GM18909 (cell line): ENCODE measurements at regions not wholly inside any gene's neighbourhood (a gene's known extent, or its start where the extent isn't known, plus 50 kb on each side); places are given as distances from the start of the nearest gene placed in this dataset.

ENCODE experiments used
- ATAC-seq: cut with Tn5 transposase; IDR thresholded peaks from one replicate; pipeline ENCODE4 v1.9.1; 2021; ENCODE audit warnings: mild to moderate bottlenecking; ENCODE audit not compliant: unreplicated experiment, poor library complexity

DNA sequence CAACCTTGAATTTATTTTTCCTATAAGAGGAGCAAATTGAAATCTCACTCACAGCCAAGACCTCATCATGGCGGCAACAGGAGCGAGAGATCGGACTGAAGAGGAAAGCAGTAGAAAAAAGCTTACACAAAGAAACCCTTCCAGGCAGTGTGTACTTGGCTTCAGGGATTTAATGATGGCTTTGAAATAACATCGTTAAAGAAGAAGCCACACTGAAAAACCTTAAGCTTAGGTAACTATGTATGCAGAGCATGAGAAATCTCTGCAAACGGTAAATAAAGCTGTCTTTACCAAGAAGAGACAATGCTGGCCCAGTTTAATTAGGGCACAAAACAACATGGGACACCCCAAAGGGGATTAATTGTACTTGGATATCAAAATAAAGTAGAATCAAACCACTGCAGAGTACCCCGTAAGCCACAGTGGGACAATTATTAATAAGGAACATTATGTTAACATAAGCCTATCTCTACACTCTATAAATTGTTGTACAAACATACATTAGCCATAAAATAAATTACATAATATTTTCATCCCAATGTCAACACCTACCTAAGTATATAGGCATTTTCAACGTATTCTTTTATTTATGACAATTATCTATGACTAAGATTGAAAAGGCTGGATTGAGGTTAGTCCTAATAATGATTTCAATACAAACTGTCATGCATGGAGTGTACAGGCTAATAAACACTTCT, 360.2 kb upstream of the CHRM3 start:
- no peak for ATAC-seq

DNA sequence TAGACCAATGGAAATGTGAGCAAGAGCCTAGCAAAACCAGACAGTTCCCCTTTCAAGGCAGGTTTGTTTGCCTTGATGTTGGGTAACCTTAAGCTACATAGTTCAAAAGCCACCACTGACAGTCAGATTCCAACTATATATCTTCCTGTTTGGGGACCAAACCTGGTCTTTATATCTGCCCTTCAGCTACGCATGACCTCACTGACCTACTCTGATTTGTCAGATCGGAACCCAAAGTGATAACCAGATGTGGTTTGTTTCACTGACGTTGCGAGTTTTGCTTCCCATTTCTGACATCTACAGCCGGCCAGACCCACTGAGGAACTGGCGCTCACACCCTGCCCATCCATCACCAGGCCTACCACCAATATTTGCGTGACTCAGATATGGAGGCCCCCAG, 361.1 kb upstream of the CHRM3 start:
- ATAC-seq: no peak

- ATAC-seq: no peak
These were observed 362.5 kb upstream of the CHRM3 start for GRCh38 chr1:239023732-239024360.

- no peak for ATAC-seq
These were observed 370.0 kb upstream of the CHRM3 start for GRCh38 chr1:239016337-239016736.

GRCh38 chr1:239011382-239011781, 375.0 kb upstream of the CHRM3 start:
- no peak for ATAC-seq

DNA sequence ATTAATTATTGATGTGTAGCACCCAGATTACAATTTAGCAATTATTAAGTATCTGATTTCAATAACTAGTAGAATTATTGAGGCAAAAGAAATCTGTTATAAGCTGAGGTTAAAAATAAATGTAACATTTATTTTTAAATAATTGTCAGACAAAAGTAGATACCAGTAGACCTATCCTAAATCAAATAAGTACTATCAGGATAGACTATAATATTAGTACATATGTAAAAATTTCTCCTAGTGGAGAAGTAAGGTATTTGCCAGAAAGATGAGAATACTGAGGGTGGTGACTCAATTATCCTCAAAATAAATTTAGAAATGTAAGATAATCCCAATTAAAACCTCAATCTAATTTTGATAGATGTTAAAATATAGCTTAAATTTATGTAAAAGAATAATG, 377.8 kb upstream of the CHRM3 start:
- no peak for ATAC-seq

- no peak for ATAC-seq
These were observed 380.1 kb upstream of the CHRM3 start for GRCh38 chr1:239006276-239006675.

- no peak for ATAC-seq
These were observed 386.4 kb upstream of the CHRM3 start for GRCh38 chr1:238999944-239000343.

GRCh38 chr1:238998577-238998976, 387.8 kb upstream of the CHRM3 start:
- ATAC-seq: no peak

GRCh38 chr1:238991765-238992495, 394.4 kb upstream of the CHRM3 start:
- ATAC-seq: no peak

- ATAC-seq: no peak
These were observed 401.1 kb upstream of the CHRM3 start for GRCh38 chr1:238985312-238985711.

DNA sequence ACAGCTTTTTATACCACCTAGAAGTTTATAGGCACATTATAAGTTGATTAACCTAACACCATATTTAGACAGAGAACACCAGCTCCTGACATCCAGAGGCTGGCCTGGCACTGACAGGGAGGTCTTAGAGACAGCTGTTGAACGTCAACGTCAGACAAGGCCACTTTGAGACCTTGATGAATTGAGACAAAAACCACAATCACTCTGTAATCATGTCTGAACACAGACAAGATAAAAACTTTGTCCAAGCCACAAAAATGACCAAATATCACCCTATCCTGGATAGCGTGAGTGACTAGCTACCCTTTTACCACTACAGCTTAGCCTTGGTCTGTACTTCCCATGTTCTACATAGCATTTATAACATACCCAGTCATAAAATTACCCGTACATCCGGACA, 403.6 kb upstream of the CHRM3 start:
- ATAC-seq: no peak

DNA sequence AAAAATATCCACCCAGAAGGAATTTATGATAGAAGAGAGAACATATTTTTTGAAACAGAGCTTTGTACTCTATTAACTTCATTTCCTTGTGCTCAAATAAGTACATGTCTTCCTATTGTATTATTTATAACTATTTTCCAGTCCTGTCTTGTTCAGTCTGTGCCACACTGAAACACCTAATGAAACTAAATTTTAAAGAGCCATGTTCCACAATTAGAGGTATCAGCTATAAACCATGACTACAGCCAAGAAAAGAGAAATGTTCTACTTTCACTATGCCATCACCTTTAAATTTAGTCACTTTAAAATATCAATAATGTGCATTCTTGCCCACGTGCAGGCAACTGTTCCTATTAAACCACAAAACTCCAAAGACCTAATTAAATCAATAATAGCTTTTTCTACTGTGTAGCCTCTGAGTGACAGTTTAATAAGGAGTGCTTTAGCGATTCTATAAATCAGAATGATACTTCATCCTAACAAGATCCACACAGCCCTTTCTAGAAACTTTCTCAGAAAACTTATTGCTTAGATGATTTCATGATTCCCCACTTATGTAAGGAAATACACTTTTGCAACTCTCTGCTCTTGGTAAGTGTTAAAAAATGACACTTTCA, 404.9 kb upstream of the CHRM3 start:
- ATAC-seq: no peak

GRCh38 chr1:238980053-238980452, 406.3 kb upstream of the CHRM3 start:
- no peak for ATAC-seq

DNA sequence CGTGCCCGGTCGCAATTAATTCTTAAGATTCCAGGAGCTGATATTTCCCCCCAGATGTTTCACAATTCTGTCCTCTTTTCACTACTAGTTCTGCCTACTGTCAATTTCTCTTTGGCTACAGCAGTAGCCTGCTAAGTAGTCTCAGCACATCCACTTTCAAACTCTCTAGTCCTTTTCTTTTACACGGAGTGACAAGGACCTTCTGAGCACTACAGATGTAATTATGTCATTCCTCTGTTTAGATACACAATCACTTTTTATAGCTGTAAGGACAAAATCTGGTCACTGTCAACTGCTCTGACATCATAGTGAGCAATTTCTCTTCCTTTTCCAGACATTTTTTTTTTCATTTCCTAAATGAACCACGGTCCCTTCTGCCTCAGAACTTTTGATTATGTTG, 421.7 kb upstream of the CHRM3 start:
- ATAC-seq: no peak

DNA sequence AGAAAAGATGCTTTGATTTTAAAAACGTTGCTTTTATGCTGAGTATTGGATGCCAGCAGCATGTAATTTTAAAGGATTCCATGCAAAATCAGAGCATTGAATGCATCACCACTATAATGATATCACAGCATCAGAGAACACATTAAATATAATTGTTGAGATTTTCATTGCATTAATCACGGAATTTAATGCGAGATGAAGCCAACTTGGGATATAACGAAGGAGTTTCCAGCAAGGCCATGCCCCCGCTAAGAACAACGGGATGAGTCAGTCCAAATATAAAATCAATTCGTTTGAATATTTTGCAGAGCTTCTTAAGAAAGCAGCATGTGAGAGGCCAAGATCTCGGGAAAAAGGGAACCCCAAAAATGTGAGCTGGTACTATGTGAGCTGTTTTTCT, 423.4 kb upstream of the CHRM3 start:
- ATAC-seq: no peak

DNA sequence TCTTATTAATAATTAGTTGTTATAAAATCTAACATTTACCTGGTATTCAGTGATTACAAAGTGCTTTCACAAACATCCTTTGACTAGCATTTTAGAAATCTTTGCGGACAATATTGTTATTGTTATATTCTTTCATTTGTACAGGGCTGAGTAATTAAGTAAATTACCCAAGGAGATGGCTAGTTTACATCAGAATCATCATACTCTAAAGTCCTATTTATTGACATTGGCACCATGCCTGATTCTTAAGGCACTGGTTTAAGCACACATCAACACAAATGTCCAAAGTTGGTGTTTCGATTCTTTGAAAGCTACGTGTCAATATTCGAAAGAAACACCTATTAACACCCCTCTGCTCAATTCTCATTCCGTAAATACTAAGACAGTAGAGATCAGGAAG, 424.6 kb upstream of the CHRM3 start:
- no peak for ATAC-seq

GRCh38 chr1:238960071-238960470, 426.3 kb upstream of the CHRM3 start:
- ATAC-seq: no peak

DNA sequence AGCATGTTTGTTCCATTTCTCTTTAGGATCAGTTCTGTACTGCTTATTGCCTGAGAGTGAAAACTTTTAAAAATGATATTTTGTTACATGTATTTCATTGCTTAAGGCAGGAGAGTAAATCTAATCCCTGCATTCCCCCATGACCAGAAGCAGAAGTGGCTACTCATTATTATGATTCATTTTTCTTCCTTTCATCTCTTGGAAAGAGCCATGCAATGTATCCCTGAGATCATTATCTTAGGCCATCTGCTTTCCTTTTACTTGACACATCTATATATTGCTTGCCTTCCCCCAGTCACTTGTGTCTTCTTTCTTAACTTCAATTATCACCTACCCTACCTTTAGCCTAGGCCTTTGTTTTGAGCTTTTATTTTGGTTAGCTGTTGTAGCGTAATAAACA, 430.4 kb upstream of the CHRM3 start:
- no peak for ATAC-seq

DNA sequence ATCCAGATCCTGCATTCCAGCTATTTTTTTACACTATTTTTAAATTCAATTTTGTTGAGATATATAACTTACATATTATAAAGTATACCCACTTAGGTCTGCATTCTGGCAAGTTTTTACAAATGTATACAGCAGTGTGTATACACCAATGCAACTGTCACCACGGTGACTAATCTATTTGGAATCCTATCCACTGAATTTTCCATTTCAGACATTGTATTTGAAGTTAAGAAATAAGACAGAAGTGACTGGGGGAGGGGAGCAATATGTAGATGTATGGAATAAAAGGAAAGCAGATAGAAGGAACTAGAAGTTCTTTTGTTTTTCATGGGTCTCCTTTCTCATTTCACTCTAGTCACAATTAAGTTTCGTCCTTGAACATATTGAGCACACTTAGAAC, 431.5 kb upstream of the CHRM3 start:
- no peak for ATAC-seq

DNA sequence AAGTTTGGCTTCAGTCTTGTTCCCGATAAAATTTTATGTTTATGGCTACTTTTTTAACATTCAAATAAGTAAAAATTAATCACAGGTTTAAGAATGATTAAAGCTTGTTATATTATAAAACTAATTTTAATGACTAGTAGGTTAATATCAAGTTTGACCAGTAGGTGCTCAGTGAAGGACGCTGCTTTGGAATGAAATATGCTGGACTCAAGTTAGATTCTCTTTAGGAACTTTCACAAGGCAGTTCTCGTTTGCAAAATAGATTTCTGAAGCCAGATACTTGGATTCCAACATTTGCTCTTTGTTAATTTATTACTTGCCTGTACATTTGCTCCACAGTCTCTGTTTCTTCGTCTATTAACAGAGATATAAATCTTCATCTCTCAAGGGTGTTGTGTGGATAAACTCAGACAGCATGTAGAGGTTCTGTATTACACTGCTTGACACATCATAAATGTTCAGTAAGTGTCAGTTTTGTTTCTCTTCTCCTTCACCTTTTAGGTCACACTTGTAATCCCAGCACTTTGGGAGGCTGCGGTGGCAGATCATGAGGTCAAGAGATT, 432.8 kb upstream of the CHRM3 start:
- no peak for ATAC-seq
